HepG2 (cell line): ENCODE measurements at regions not wholly inside any gene's neighbourhood (a gene's known extent, or its start where the extent isn't known, plus 50 kb on each side); places are given as distances from the start of the nearest gene placed in this dataset.
"Not testable (repeated sequence)": the region's sequence is repeated elsewhere in the genome, so short reads cannot be mapped to it uniquely, and the experiment has no call there.

Source experiments
- AGO2 ChIP-seq: fragments of 200-400 bp; formaldehyde crosslinking; optimal IDR thresholded peaks from 2 replicates; pipeline ENCODE3; 2017; ENCODE audit warnings: mild to moderate bottlenecking, low read depth, low read length, moderate library complexity
- ARHGAP35 ChIP-seq: sonication (generic); formaldehyde crosslinking; IDR thresholded peaks from 2 replicates; pipeline ENCODE4 v1.9.0; 2022; ENCODE audit warnings: mild to moderate bottlenecking, inconsistent platforms, moderate library complexity, missing genetic modification reagents, borderline replicate concordance
- CBX5 ChIP-seq: sonication (generic); formaldehyde crosslinking; IDR thresholded peaks from 2 replicates; pipeline ENCODE4 v1.4.0; 2020; ENCODE audit warnings: missing genetic modification reagents, borderline replicate concordance
- CTCF ChIP-seq: sonication (generic); formaldehyde crosslinking; IDR thresholded peaks from 2 replicates; pipeline ENCODE4 v1.5.0; 2020; ENCODE audit warnings: mild to moderate bottlenecking, missing genetic modification reagents, moderate library complexity
- FOXO4 ChIP-seq: sonication (generic); formaldehyde crosslinking; conservative IDR thresholded peaks from 2 replicates; pipeline ENCODE4 v1.8.1; 2023; ENCODE audit warnings: missing genetic modification reagents
- SIN3A ChIP-seq: IDR thresholded peaks from 2 replicates; pipeline ENCODE4 v1.6.1; 2011; ENCODE audit warnings: low read depth, mild to moderate bottlenecking, control low read depth, low read length, borderline replicate concordance

GRCh38 chr3:75500357-75500756 lies 163.8 kb upstream of the FRG2C start:
- TF ChIP-seq FOXO4 (CRISPR knock-in tag); CBX5 (CRISPR knock-in tag); ARHGAP35 (CRISPR knock-in tag); AGO2; CTCF; SIN3A: not testable (repeated sequence)
